A549 (cell line): ENCODE measurements at regions not wholly inside any gene's neighbourhood (a gene's known extent, or its start where the extent isn't known, plus 50 kb on each side); places are given as distances from the start of the nearest gene placed in this dataset.

Experiments
- ATAC-seq, 2 experiments: fragments of 200-7000 bp in 1 of 2; fragments of >200 bp in 1 of 2; cut with Nextera tagmentation in 1 of 2; cut with Tn5 transposase in 1 of 2; 3 replicates each; pipeline versions ENCODE4 v1.8.0 to v1.9.1; 2018 to 2020; ENCODE audit warnings: mild to moderate bottlenecking in 1 of 2, moderate library complexity in 1 of 2
- CTCF ChIA-PET: fragments of 300-600 bp; sonication (Branson Sonifier 250); formaldehyde crosslinking; extraction: SDS; loops from one replicate; lab custom pipeline; 2021; ENCODE audit warnings: antibody characterized with exemption, inconsistent platforms; lab: Yijun Ruan, JAX
- POLR2A ChIA-PET: fragments of 350-600 bp; formaldehyde crosslinking; extraction: SDS; loops from one replicate; lab custom pipeline; 2021; ENCODE audit warnings: antibody characterized with exemption, inconsistent platforms; lab: Yijun Ruan, JAX
- DNase-seq, 2 experiments: peaks; one replicate each; pipeline versions ENCODE4 v3.0.0 to v3.0.0-alpha.2; 2011 to 2016; ENCODE audit warnings: low read depth in 1 of 2, low spot score in 1 of 2
- FAIRE-seq: peaks from 2 replicates; lab custom pipeline; 2011; peaks lifted over from hg19 to GRCh38; lab: Jason Lieb, UNC
- H3K27ac ChIP-seq, 2 experiments: fragments of >200 bp; sonication (Bioruptor Twin); formaldehyde crosslinking; 3 replicates each; pipeline ENCODE4 v1.5.1; 2016 to 2017
- H3K4me1 ChIP-seq: fragments of >200 bp; sonication (Bioruptor Twin); formaldehyde crosslinking; 3 replicates; pipeline ENCODE4 v1.6.1; 2016
- H3K4me2 ChIP-seq: fragments of >200 bp; sonication (Bioruptor Twin); formaldehyde crosslinking; 3 replicates; pipeline ENCODE4 v1.6.1; 2016
- H3K4me3 ChIP-seq: fragments of >200 bp; sonication (Bioruptor Twin); formaldehyde crosslinking; 3 replicates; pipeline ENCODE4 v1.5.1; 2016
- H3K9me3 ChIP-seq: fragments of >200 bp; sonication (Bioruptor Twin); formaldehyde crosslinking; 3 replicates; pipeline ENCODE4 v1.6.1; 2016
- BHLHE40 ChIP-seq: IDR thresholded peaks from 2 replicates; pipeline ENCODE4 v1.6.1; 2012; ENCODE audit warnings: low read depth, low read length, inconsistent platforms
- CBX2 ChIP-seq: fragments of 200-600 bp; sonication (generic); IDR thresholded peaks from 2 replicates; pipeline ENCODE4 v1.6.1; 2016; ENCODE audit warnings: low read depth, mild to moderate bottlenecking, borderline replicate concordance
- CBX8 ChIP-seq: fragments of 200-600 bp; sonication (generic); IDR thresholded peaks from 2 replicates; pipeline ENCODE4 v1.6.1; 2016
- CEBPB ChIP-seq, 2 experiments: fragments of >200 bp in 1 of 2; sonication (Bioruptor Twin) in 1 of 2; formaldehyde crosslinking in 1 of 2; IDR thresholded peaks; 2 replicates each; pipeline ENCODE4 v1.6.1; 2012 to 2016
- CHD2 ChIP-seq: fragments of 150-350 bp; IDR thresholded peaks from 2 replicates; pipeline ENCODE4 v1.6.1; 2014; ENCODE audit warnings: low read length; ENCODE audit not compliant: partially characterized antibody
- CHD4 ChIP-seq: fragments of 200-600 bp; sonication (generic); IDR thresholded peaks from 2 replicates; pipeline ENCODE4 v1.6.1; 2016; ENCODE audit warnings: antibody characterized with exemption, mild to moderate bottlenecking, borderline replicate concordance
- EHMT2 ChIP-seq: fragments of 200-600 bp; sonication (generic); IDR thresholded peaks from 2 replicates; pipeline ENCODE4 v1.6.1; 2016; ENCODE audit warnings: antibody characterized with exemption, low read depth, mild to moderate bottlenecking, moderate library complexity
- ELK1 ChIP-seq: fragments of 150-350 bp; IDR thresholded peaks from 2 replicates; pipeline ENCODE4 v1.6.1; 2014; ENCODE audit warnings: low read depth, mild to moderate bottlenecking, low read length
- FOSL2 ChIP-seq, 2 experiments: fragments of 450-650 bp in 1 of 2; fragments of >200 bp in 1 of 2; sonication (Bioruptor Twin) in 1 of 2; formaldehyde crosslinking; IDR thresholded peaks; 2 replicates each; pipeline versions ENCODE4 v1.5.0 to v1.6.1; 2016 to 2020; ENCODE audit warnings: mild to moderate bottlenecking in 1 of 2, moderate library complexity in 1 of 2
- GATA3 ChIP-seq: IDR thresholded peaks from 2 replicates; pipeline ENCODE4 v1.6.1; 2012; ENCODE audit warnings: borderline replicate concordance
- HDAC2 ChIP-seq: fragments of 200-600 bp; sonication (generic); IDR thresholded peaks from 2 replicates; pipeline ENCODE4 v1.6.1; 2016
- HOXB13 ChIP-seq: fragments of 250-450 bp; sonication (Bioruptor Pico); IDR thresholded peaks from 2 replicates; pipeline ENCODE4 v1.5.0; 2020; ENCODE audit warnings: low read depth, mild to moderate bottlenecking, moderate library complexity
- JUN ChIP-seq, 2 experiments: fragments of >200 bp; sonication (Bioruptor Twin); formaldehyde crosslinking; IDR thresholded peaks; 2 replicates in 1 of 2; 3 replicates in 1 of 2; pipeline ENCODE4 v1.6.1; 2016 to 2017
- JUNB ChIP-seq: fragments of >200 bp; sonication (Bioruptor Twin); formaldehyde crosslinking; IDR thresholded peaks from 2 replicates; pipeline ENCODE4 v1.6.1; 2016
- KDM1A ChIP-seq: fragments of 200-600 bp; sonication (generic); IDR thresholded peaks from 2 replicates; pipeline ENCODE4 v1.6.1; 2016; ENCODE audit warnings: low read depth, mild to moderate bottlenecking
- KDM5A ChIP-seq: fragments of 200-600 bp; sonication (generic); IDR thresholded peaks from 2 replicates; pipeline ENCODE4 v1.6.1; 2016; ENCODE audit warnings: antibody characterized with exemption, mild to moderate bottlenecking
- NPAS2 ChIP-seq: fragments of 250-450 bp; sonication (Bioruptor Pico); IDR thresholded peaks from 2 replicates; pipeline ENCODE4 v1.8.0; 2022; ENCODE audit warnings: mild to moderate bottlenecking, moderate library complexity, borderline replicate concordance
- NR3C1 ChIP-seq: fragments of >200 bp; sonication (Bioruptor Twin); formaldehyde crosslinking; IDR thresholded peaks from 3 replicates; pipeline ENCODE4 v1.6.1; 2017
- PHF8 ChIP-seq: fragments of 200-600 bp; sonication (generic); IDR thresholded peaks from 2 replicates; pipeline ENCODE4 v1.6.1; 2016; ENCODE audit warnings: low read depth, mild to moderate bottlenecking, antibody characterized with exemption, moderate library complexity, borderline replicate concordance
- POLR2A ChIP-seq: IDR thresholded peaks from 2 replicates; pipeline ENCODE4 v1.6.1; 2012; ENCODE audit warnings: mild to moderate bottlenecking, low read length
- POLR2AphosphoS2 ChIP-seq: conservative IDR thresholded peaks from 2 replicates; pipeline ENCODE4 v1.6.1; 2012; ENCODE audit warnings: low read length, improper control_type of control experiment, inconsistent platforms
- RAD21 ChIP-seq, 2 experiments: fragments of >200 bp in 1 of 2; sonication (Bioruptor Twin) in 1 of 2; formaldehyde crosslinking in 1 of 2; IDR thresholded peaks in 1 of 2; conservative IDR thresholded peaks in 1 of 2; 2 replicates in 1 of 2; 3 replicates in 1 of 2; pipeline ENCODE4 v1.6.1; 2012 to 2018; ENCODE audit warnings: inconsistent platforms in 1 of 2
- RARB ChIP-seq: fragments of 250-450 bp; sonication (Bioruptor Pico); IDR thresholded peaks from 2 replicates; pipeline ENCODE4 v1.8.0; 2021; ENCODE audit warnings: mild to moderate bottlenecking, moderate library complexity
- RNF2 ChIP-seq: fragments of 200-600 bp; sonication (generic); IDR thresholded peaks from 2 replicates; pipeline ENCODE4 v1.6.1; 2016; ENCODE audit warnings: low read depth, mild to moderate bottlenecking, antibody characterized with exemption, moderate library complexity, borderline replicate concordance
- TP53 ChIP-seq: fragments of 250-450 bp; sonication (Bioruptor Pico); IDR thresholded peaks from 2 replicates; pipeline ENCODE4 v1.5.0; 2021; ENCODE audit warnings: mild to moderate bottlenecking, moderate library complexity
- ZFP36 ChIP-seq: fragments of 450-650 bp; IDR thresholded peaks from 2 replicates; pipeline ENCODE4 v1.6.1; 2014; ENCODE audit warnings: borderline replicate concordance; ENCODE audit not compliant: partially characterized antibody
- WGBS: methylation state at CpG from one replicate; pipeline ENCODE4 v1.1.6; 2017; ENCODE audit errors: missing lambda C conversion rate; 5-methylcytosine and 5-hydroxymethylcytosine counted together
- TF ChIP-seq, protein P1 (sequence below): IDR thresholded peaks from 2 replicates; pipeline ENCODE4 v1.6.1; 2012
- TF ChIP-seq, protein P2 (sequence below): fragments of 250-450 bp; sonication (Bioruptor Pico); IDR thresholded peaks from 2 replicates; pipeline ENCODE4 v1.5.0; 2021; ENCODE audit warnings: mild to moderate bottlenecking, moderate library complexity, borderline replicate concordance
- TF ChIP-seq, protein P3 (sequence below): fragments of >200 bp; sonication (Bioruptor Twin); formaldehyde crosslinking; IDR thresholded peaks from 2 replicates; pipeline ENCODE4 v1.6.1; 2016
- TF ChIP-seq, protein P4 (sequence below): fragments of >200 bp; sonication (Bioruptor Twin); formaldehyde crosslinking; IDR thresholded peaks from 3 replicates; pipeline ENCODE4 v1.6.1; 2016

DNA sequence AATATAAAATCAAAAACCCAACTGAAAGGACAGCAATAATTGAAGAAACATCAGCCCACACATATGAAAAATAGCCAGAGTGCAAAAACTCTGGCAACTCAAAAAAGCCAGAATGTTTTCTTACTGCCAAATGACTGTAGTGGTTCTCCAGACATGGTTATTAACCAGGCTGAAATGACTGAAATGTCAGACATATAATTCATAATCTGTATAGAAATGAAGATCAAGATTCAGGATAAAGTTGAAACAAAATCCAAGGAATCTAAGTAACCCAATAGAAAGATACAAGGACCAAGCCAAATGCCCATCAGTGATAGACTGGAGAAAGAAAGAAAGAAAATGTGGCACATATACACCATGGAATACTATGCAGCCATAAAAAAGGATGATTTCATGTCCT, 553.3 kb upstream of the KLHL4 start:
- no peak overlapping the region for H3K4me2 ChIP-seq
- H3K4me3 ChIP-seq: no peak overlapping the region
- CTCF ChIA-PET: no interaction called here
- no peak for DNase-seq
- POLR2A ChIA-PET: no interaction called here
- H3K9me3 ChIP-seq: no peaks in the 10 kb centered on the region
- no peak for ATAC-seq
- peak; percentile 77 for FAIRE-seq
- TF ChIP-seq EHMT2 (no peak), HDAC2 (no peak), CBX8 (no peak), RNF2 (no peak), CEBPB (IDR thresholded peaks at IDR 0.05) (no peak), RAD21 (conservative IDR thresholded peaks at IDR 0.05 in 1 of 2, IDR thresholded peaks at IDR 0.05 in 1 of 2) (no peak), POLR2AphosphoS2 (no peak), ZFP36 (no peak), KDM5A (no peak), RARB (CRISPR knock-in tag) (no peak), NR3C1 (no peak), FOSL2 (IDR thresholded peaks at IDR 0.05) (no peak), FOSL2 (CRISPR knock-in tag; IDR thresholded peaks at IDR 0.05) (no peak)
- TF ChIP-seq, protein P1, sequence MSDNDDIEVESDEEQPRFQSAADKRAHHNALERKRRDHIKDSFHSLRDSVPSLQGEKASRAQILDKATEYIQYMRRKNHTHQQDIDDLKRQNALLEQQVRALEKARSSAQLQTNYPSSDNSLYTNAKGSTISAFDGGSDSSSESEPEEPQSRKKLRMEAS: no peak
- TF ChIP-seq, protein P2, sequence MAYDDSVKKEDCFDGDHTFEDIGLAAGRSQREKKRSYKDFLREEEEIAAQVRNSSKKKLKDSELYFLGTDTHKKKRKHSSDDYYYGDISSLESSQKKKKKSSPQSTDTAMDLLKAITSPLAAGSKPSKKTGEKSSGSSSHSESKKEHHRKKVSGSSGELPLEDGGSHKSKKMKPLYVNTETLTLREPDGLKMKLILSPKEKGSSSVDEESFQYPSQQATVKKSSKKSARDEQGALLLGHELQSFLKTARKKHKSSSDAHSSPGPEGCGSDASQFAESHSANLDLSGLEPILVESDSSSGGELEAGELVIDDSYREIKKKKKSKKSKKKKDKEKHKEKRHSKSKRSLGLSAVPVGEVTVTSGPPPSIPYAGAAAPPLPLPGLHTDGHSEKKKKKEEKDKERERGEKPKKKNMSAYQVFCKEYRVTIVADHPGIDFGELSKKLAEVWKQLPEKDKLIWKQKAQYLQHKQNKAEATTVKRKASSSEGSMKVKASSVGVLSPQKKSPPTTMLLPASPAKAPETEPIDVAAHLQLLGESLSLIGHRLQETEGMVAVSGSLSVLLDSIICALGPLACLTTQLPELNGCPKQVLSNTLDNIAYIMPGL (CRISPR knock-in tag): no peak
- H3K4me1 ChIP-seq: no peaks in the 10 kb centered on the region
- H3K27ac ChIP-seq: no peak overlapping the region

- Histone ChIP-seq H3K4me3 (no peak overlapping the region), H3K27ac (no peak overlapping the region), H3K9me3 (no peaks in the 10 kb centered on the region), H3K4me2 (no peak overlapping the region), H3K4me1 (no peaks in the 10 kb centered on the region)
- CTCF ChIA-PET: no interaction called here
- POLR2A ChIA-PET: no interaction called here
- 20% methylated on average over 2 of the region's 2 CpGs for WGBS
- TF ChIP-seq PHF8 (no peak), BHLHE40 (no peak), ELK1 (no peak), KDM1A (no peak), GATA3 (no peak), RNF2 (no peak), CHD2 (no peak), TP53 (CRISPR knock-in tag) (no peak), HOXB13 (CRISPR knock-in tag) (no peak), JUNB (no peak), NPAS2 (CRISPR knock-in tag) (no peak), POLR2A (no peak), CHD4 (no peak), CBX2 (no peak), HDAC2 (no peak), JUN (IDR thresholded peaks at IDR 0.05) (no peak)
- TF ChIP-seq, protein P3, sequence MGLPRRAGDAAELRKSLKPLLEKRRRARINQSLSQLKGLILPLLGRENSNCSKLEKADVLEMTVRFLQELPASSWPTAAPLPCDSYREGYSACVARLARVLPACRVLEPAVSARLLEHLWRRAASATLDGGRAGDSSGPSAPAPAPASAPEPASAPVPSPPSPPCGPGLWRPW: no peak
- TF ChIP-seq, protein P2 (CRISPR knock-in tag): no peak
- TF ChIP-seq, protein P4, sequence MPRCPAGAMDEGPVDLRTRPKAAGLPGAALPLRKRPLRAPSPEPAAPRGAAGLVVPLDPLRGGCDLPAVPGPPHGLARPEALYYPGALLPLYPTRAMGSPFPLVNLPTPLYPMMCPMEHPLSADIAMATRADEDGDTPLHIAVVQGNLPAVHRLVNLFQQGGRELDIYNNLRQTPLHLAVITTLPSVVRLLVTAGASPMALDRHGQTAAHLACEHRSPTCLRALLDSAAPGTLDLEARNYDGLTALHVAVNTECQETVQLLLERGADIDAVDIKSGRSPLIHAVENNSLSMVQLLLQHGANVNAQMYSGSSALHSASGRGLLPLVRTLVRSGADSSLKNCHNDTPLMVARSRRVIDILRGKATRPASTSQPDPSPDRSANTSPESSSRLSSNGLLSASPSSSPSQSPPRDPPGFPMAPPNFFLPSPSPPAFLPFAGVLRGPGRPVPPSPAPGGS: no peak
- TF ChIP-seq, protein P1: no peak
- DNase-seq: no peak
- no peak for ATAC-seq
- FAIRE-seq: no peak
Observed at GRCh38 chrX:86981326-86981879, 536.2 kb upstream of the KLHL4 start.
